Esophagus squamous epithelium (tissue), 5 donors: ENCODE measurements at regions not wholly inside any gene's neighbourhood (a gene's known extent, or its start where the extent isn't known, plus 50 kb on each side); places are given as distances from the start of the nearest gene placed in this dataset.

Source experiments
- DNase-seq: peaks from one replicate; lab custom pipeline; 2025; lab: John Stamatoyannopoulos, UW
- H3K27ac ChIP-seq, 4 donors: fragments of 200-600 bp; sonication (generic); one replicate each; pipeline ENCODE4 v1.5.1; 2016 to 2019; ENCODE audit warnings: mild to moderate bottlenecking in 1 of 4
- H3K27me3 ChIP-seq, 4 donors: fragments of 200-600 bp; sonication (generic); 1 replicate in 3 of 4; 2 replicates in 1 of 4; pipeline versions ENCODE4 v1.5.1 to v1.6.0; 2017 to 2021; ENCODE audit warnings: antibody characterized with exemption in 1 of 4
- H3K36me3 ChIP-seq, 3 donors: fragments of 200-600 bp; sonication (generic); one replicate each; pipeline ENCODE4 v1.5.1; 2016 to 2019
- H3K4me1 ChIP-seq, 3 donors: fragments of 200-600 bp; sonication (generic); one replicate each; pipeline ENCODE4 v1.5.1; 2017 to 2019
- H3K4me3 ChIP-seq, 4 donors: fragments of 200-600 bp; sonication (generic); 1 replicate in 3 of 4; 2 replicates in 1 of 4; pipeline ENCODE4 v1.5.1; 2016 to 2019; ENCODE audit warnings: mild to moderate bottlenecking in 2 of 4, moderate library complexity in 1 of 4
- H3K9me3 ChIP-seq, 3 donors: fragments of 200-600 bp; sonication (generic); one replicate each; pipeline ENCODE4 v1.5.1; 2016 to 2019
- POLR2A ChIP-seq, 4 donors: fragments of 450-650 bp; IDR thresholded peaks; one replicate each; pipeline ENCODE4 v1.6.1; 2017; ENCODE audit warnings: antibody characterized with exemption in 4 of 4, mild to moderate bottlenecking in 4 of 4, moderate library complexity in 3 of 4
- WGBS, 2 donors: methylation state at CpG; one replicate each; pipeline ENCODE4 v1.1.5; 2018; 5-methylcytosine and 5-hydroxymethylcytosine counted together
- intact Hi-C: fragments of 100-400 bp; cut with DNase I; formaldehyde crosslinking; loops from one replicate; pipeline ENCODE4 v1.15.0; 2022
- TF ChIP-seq, protein P1 (sequence below), 6 experiments: fragments of 450-650 bp in 4 of 6; fragments of 200-600 bp in 2 of 6; sonication (generic) in 2 of 6; IDR thresholded peaks; one replicate each; pipeline ENCODE4 v1.5.1; 2016 to 2019; ENCODE audit warnings: antibody characterized with exemption in 6 of 6, mild to moderate bottlenecking in 4 of 6, moderate library complexity in 4 of 6
- donor health status: DM: yes; HTN: yes; CAD: no.

- 78 to 80% methylated on average over 4 of the region's 4 CpGs for WGBS, 2 donors
- TF ChIP-seq, protein P1, sequence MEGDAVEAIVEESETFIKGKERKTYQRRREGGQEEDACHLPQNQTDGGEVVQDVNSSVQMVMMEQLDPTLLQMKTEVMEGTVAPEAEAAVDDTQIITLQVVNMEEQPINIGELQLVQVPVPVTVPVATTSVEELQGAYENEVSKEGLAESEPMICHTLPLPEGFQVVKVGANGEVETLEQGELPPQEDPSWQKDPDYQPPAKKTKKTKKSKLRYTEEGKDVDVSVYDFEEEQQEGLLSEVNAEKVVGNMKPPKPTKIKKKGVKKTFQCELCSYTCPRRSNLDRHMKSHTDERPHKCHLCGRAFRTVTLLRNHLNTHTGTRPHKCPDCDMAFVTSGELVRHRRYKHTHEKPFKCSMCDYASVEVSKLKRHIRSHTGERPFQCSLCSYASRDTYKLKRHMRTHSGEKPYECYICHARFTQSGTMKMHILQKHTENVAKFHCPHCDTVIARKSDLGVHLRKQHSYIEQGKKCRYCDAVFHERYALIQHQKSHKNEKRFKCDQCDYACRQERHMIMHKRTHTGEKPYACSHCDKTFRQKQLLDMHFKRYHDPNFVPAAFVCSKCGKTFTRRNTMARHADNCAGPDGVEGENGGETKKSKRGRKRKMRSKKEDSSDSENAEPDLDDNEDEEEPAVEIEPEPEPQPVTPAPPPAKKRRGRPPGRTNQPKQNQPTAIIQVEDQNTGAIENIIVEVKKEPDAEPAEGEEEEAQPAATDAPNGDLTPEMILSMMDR (IDR thresholded peaks at IDR 0.05): no peak
- TF ChIP-seq POLR2A (IDR thresholded peaks at IDR 0.05): no peak
- Histone ChIP-seq H3K36me3 (no peaks in the 10 kb centered on the region), H3K4me1 (no peaks in the 10 kb centered on the region), H3K4me3 (no peak overlapping the region), H3K27ac (no peak overlapping the region), H3K27me3 (no peaks in the 10 kb centered on the region), H3K9me3 (no peaks in the 10 kb centered on the region)
- intact Hi-C loops: no loop called here
- DNase-seq: no peak
Observed at GRCh38 chr4:144409525-144409924, 236.4 kb upstream of the HHIP start.

- no peak for DNase-seq
- no peak for TF ChIP-seq POLR2A (IDR thresholded peaks at IDR 0.05)
- TF ChIP-seq, protein P1 (IDR thresholded peaks at IDR 0.05): no peak
- no peak overlapping the region for H3K27ac ChIP-seq
- H3K4me1 ChIP-seq: no peaks in the 10 kb centered on the region
- no peak overlapping the region for H3K4me3 ChIP-seq
- 45 to 59% methylated on average over 2 of the region's 2 CpGs for WGBS, 2 donors
- no peaks in the 10 kb centered on the region for H3K9me3 ChIP-seq
- H3K36me3 ChIP-seq: no peaks in the 10 kb centered on the region
- no peaks in the 10 kb centered on the region for H3K27me3 ChIP-seq
- intact Hi-C loops: no loop called here
Observed at GRCh38 chr4:144410230-144410783, 235.6 kb upstream of the HHIP start.

GRCh38 chr4:144411119-144411518 lies 234.8 kb upstream of the HHIP start:
- TF ChIP-seq POLR2A (IDR thresholded peaks at IDR 0.05): no peak
- TF ChIP-seq, protein P1 (IDR thresholded peaks at IDR 0.05): no peak
- Histone ChIP-seq H3K9me3 (no peaks in the 10 kb centered on the region), H3K4me1 (no peaks in the 10 kb centered on the region), H3K27ac (no peak overlapping the region), H3K4me3 (no peak overlapping the region), H3K36me3 (no peaks in the 10 kb centered on the region), H3K27me3 (no peaks in the 10 kb centered on the region)
- WGBS, 2 donors: 53 to 70% methylated on average over 1 of the region's 1 CpG
- intact Hi-C loops: no loop called here
- DNase-seq: no peak

- intact Hi-C loops: no loop called here
- Histone ChIP-seq H3K27me3 (no peaks in the 10 kb centered on the region), H3K9me3 (no peaks in the 10 kb centered on the region), H3K4me3 (no peak overlapping the region), H3K36me3 (no peaks in the 10 kb centered on the region), H3K4me1 (no peaks in the 10 kb centered on the region), H3K27ac (no peak overlapping the region)
- no peak for TF ChIP-seq POLR2A (IDR thresholded peaks at IDR 0.05)
- TF ChIP-seq, protein P1 (IDR thresholded peaks at IDR 0.05): no peak
- no peak for DNase-seq
Observed at GRCh38 chr4:144411700-144412099, 234.3 kb upstream of the HHIP start.

- Histone ChIP-seq H3K9me3 (no peaks in the 10 kb centered on the region), H3K27ac (no peak overlapping the region), H3K4me1 (no peaks in the 10 kb centered on the region), H3K36me3 (no peaks in the 10 kb centered on the region), H3K4me3 (no peak overlapping the region), H3K27me3 (no peaks in the 10 kb centered on the region)
- no peak for DNase-seq
- WGBS, 2 donors: 87 to 90% methylated on average over 4 of the region's 4 CpGs
- intact Hi-C loops: no loop called here
- TF ChIP-seq POLR2A (IDR thresholded peaks at IDR 0.05): no peak
- TF ChIP-seq, protein P1 (IDR thresholded peaks at IDR 0.05): no peak
Observed at GRCh38 chr4:144421056-144421455, 224.9 kb upstream of the HHIP start.
